ENCODE measurements at regions not wholly inside any gene's neighbourhood (a gene's known extent, or its start where the extent isn't known, plus 50 kb on each side); places are given as distances from the start of the nearest gene placed in this dataset.

DNA sequence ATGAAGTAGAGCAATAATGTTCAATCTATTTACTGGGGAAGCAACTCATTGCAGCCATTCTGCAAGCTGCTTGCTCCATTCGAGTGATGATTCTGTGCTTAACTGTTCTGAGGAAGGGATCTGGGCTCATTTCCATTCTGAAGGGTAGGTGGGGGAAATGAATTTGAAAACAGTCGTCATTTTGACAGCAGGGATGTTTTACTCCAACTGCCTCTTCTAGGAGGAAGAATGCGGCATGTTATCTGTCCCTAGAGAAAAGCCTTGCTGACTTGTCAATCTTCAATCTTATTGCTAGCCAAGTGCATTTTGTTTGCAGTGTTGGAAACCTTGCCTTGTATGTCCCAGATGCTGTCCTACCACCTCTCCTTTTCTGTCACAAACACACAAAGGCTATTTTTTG is 105.9 kb downstream of the PRDM13 start:
- H4K91ac ChIP-seq (replicated peaks; ENCODE audit: insufficient read length, low read length), result no peak overlapping the region
- H3K14ac ChIP-seq (ENCODE audit: insufficient read length), result no peak overlapping the region
- H3K36me3 ChIP-seq (ENCODE audit: control insufficient read depth in 2 of 4, insufficient read depth in 4 of 4, low read length in 3 of 4), result no peaks in the 10 kb centered on the region
- no peak overlapping the region for H3K56ac ChIP-seq (replicated peaks; ENCODE audit: insufficient read length, low read depth, low read length)
- H3K27ac ChIP-seq (ENCODE audit: low read depth, low read length), result no peak overlapping the region
- DNase-seq (ENCODE audit: low read depth in 1 of 2, low spot score in 2 of 2) (no peak), FAIRE-seq (no peak)
- H2AK5ac ChIP-seq (ENCODE audit: low read depth, low read length), result no peak overlapping the region
- H3K18ac ChIP-seq (ENCODE audit: extremely low read depth, low read length), result no peak overlapping the region
- no peak overlapping the region for H2BK120ac ChIP-seq (replicated peaks; ENCODE audit: low read depth, low read length)
- no peak overlapping the region for H3K4me3 ChIP-seq (ENCODE audit: extremely low read depth in 1 of 4, insufficient read depth in 2 of 4, low read depth in 3 of 4, low read length in 4 of 4)
- H4K5ac ChIP-seq (ENCODE audit: insufficient read length, low read depth, low read length), result no peak overlapping the region
- no peak overlapping the region for H2BK20ac ChIP-seq (ENCODE audit: low read length)
- H3K27me3 ChIP-seq (replicated peaks in 1 of 4; ENCODE audit: control insufficient read depth in 3 of 4, extremely low read depth in 1 of 4, insufficient read depth in 3 of 4, low read length in 3 of 4), result no peaks in the 10 kb centered on the region
- no peaks in the 10 kb centered on the region for H3K9me3 ChIP-seq (ENCODE audit: insufficient read depth in 2 of 2, low read depth in 1 of 2, low read length in 1 of 2)
- H4K20me1 ChIP-seq (replicated peaks in 1 of 2; ENCODE audit: control insufficient read depth in 1 of 2, insufficient read depth in 2 of 2, low read length in 2 of 2), result no peaks in the 10 kb centered on the region
- H2AFZ ChIP-seq (ENCODE audit: low read length), result peak overlapping the region; percentile 83; the same call in 1 of the 2 replicates
- CTCF ChIA-PET (ENCODE audit: partially characterized antibody), result interaction anchor here (0.5 to 1.1 kb wide), 2 partner anchors 33 to 79 kb away, joined by 3 to 4 read pairs; no protein-coding TSS in a partner anchor
- H3K79me2 ChIP-seq (ENCODE audit: control insufficient read depth in 1 of 2, insufficient read depth in 2 of 2, low read length in 2 of 2), result no peaks in the 10 kb centered on the region
- POLR2A ChIA-PET (ENCODE audit: partially characterized antibody), result no interaction called here
- no peak overlapping the region for H2BK5ac ChIP-seq (ENCODE audit: low read depth, low read length)
- no peaks in the 10 kb centered on the region for H3K79me1 ChIP-seq (ENCODE audit: low read depth, low read length)
- no peak overlapping the region for H3K4me2 ChIP-seq (ENCODE audit: insufficient read depth in 1 of 2, low read depth in 2 of 2, low read length in 2 of 2)
- no peak overlapping the region for H3K4ac ChIP-seq (replicated peaks; ENCODE audit: insufficient read length, low read depth, low read length)
- H3K9ac ChIP-seq (replicated peaks in 1 of 4; ENCODE audit: extremely low read depth in 1 of 4, low read depth in 3 of 4, low read length in 3 of 4), result no peak overlapping the region
- H2BK15ac ChIP-seq (ENCODE audit: low read length), result no peak overlapping the region
- H3K4me1 ChIP-seq (replicated peaks in 1 of 4; ENCODE audit: control insufficient read depth in 3 of 4, insufficient read depth in 4 of 4, low read length in 3 of 4), result no peaks in the 10 kb centered on the region
- H3K23me2 ChIP-seq (ENCODE audit: low read depth, low read length), result no peaks in the 10 kb centered on the region
- no peak overlapping the region for H3K23ac ChIP-seq (ENCODE audit: insufficient read length)
- H2BK12ac ChIP-seq (ENCODE audit: low read depth, low read length), result no peak overlapping the region
- 56% methylated on average over 3 of the region's 3 CpGs; no CpG with 5 or more reads in 1 of the 2 experiments for WGBS, 2 experiments (ENCODE audit: extremely low coverage in 1 of 2, insufficient coverage in 1 of 2, insufficient read length in 1 of 2, insufficient replicate concordance in 2 of 2, low coverage in 1 of 2, low lambda C conversion rate in 2 of 2, missing lambda C conversion rate in 1 of 2)
- H4K8ac ChIP-seq (ENCODE audit: extremely low read depth, insufficient read depth, low read length), result no peak overlapping the region
- TF ChIP-seq SP1 (IDR thresholded peaks at IDR 0.05; ENCODE audit: low read depth, low read length) (no peak), GTF2F1 (IDR thresholded peaks at IDR 0.05; ENCODE audit: borderline replicate concordance, low read depth, low read length) (no peak), JUN (IDR thresholded peaks at IDR 0.05; ENCODE audit: low read depth, low read length) (no peak), RNF2 (IDR thresholded peaks at IDR 0.05; ENCODE audit: borderline replicate concordance, low read depth, low read length, missing control alignments, poor library complexity, severe bottlenecking) (no peak), ATF2 (IDR thresholded peaks at IDR 0.05; ENCODE audit: low read length) (no peak), CTBP2 (IDR thresholded peaks at IDR 0.05; ENCODE audit: borderline replicate concordance, insufficient read depth, insufficient read length, low read length) (no peak), ZNF274 (IDR thresholded peaks at IDR 0.05; ENCODE audit: borderline replicate concordance, extremely low read depth, low read length) (no peak), TAF1 (IDR thresholded peaks at IDR 0.05; ENCODE audit: low read depth, low read length) (no peak), BRCA1 (IDR thresholded peaks at IDR 0.05; ENCODE audit: low read depth, low read length) (no peak), SP2 (IDR thresholded peaks at IDR 0.05; ENCODE audit: low read length) (no peak), TAF7 (optimal IDR thresholded peaks at IDR 0.05; ENCODE audit: borderline replicate concordance, low read depth, low read length) (no peak), KDM4A (IDR thresholded peaks at IDR 0.05; ENCODE audit: low read depth, low read length, severe bottlenecking) (no peak), POLR2AphosphoS5 (IDR thresholded peaks at IDR 0.05; ENCODE audit: low read depth, low read length) (no peak)

Data from H1 (cell line).